Liver (tissue), 3 donors: ENCODE measurements at regions not wholly inside any gene's neighbourhood (a gene's known extent, or its start where the extent isn't known, plus 50 kb on each side); places are given as distances from the start of the nearest gene placed in this dataset.

Source experiments
- CTCF ChIP-seq: fragments of 150-350 bp; IDR thresholded peaks from 2 replicates; pipeline ENCODE4 v1.5.1; 2017; ENCODE audit warnings: improper control_type of control experiment, low read depth, low read length; ENCODE audit not compliant: missing input control
- FOXA1 ChIP-seq: IDR thresholded peaks from 2 replicates; pipeline ENCODE4 v1.6.1; 2016; ENCODE audit warnings: antibody characterized with exemption
- GABPA ChIP-seq, 2 donors: IDR thresholded peaks in 1 of 2; conservative IDR thresholded peaks in 1 of 2; 2 replicates each; pipeline ENCODE4 v1.6.1; 2016; ENCODE audit warnings: antibody characterized with exemption in 2 of 2, mild to moderate bottlenecking in 1 of 2, moderate library complexity in 1 of 2
- MAX ChIP-seq: IDR thresholded peaks from 2 replicates; pipeline ENCODE4 v1.6.1; 2016; ENCODE audit warnings: antibody characterized with exemption
- RAD21 ChIP-seq, 2 donors: IDR thresholded peaks; 2 replicates each; pipeline ENCODE4 v1.6.1; 2016; ENCODE audit warnings: antibody characterized with exemption in 2 of 2, mild to moderate bottlenecking in 2 of 2
- REST ChIP-seq: IDR thresholded peaks from 2 replicates; pipeline ENCODE4 v1.6.1; 2016; ENCODE audit warnings: antibody characterized with exemption, mild to moderate bottlenecking
- SP1 ChIP-seq: IDR thresholded peaks from 2 replicates; pipeline ENCODE4 v1.6.1; 2018; ENCODE audit warnings: antibody characterized with exemption, mild to moderate bottlenecking
- TAF1 ChIP-seq: conservative IDR thresholded peaks from 2 replicates; pipeline ENCODE4 v1.6.1; 2016; ENCODE audit warnings: antibody characterized with exemption, mild to moderate bottlenecking
- ZBTB33 ChIP-seq: IDR thresholded peaks from 2 replicates; pipeline ENCODE4 v1.6.1; 2016; ENCODE audit warnings: antibody characterized with exemption
- donor health status: healthy.
- donor health status: healthy.

- TF ChIP-seq ZBTB33 (no peak), CTCF (no peak), REST (no peak), RAD21 (IDR thresholded peaks at IDR 0.05) (no peak), FOXA1 (no peak), MAX (no peak), GABPA (IDR thresholded peaks at IDR 0.05 in 1 of 2, conservative IDR thresholded peaks at IDR 0.05 in 1 of 2) (no peak), TAF1 (no peak), SP1 (no peak)
Measured at GRCh38 chr1:220976390-220976789, 97.1 kb downstream of the HLX start.
